ENCODE measurements at regions not wholly inside any gene's neighbourhood (a gene's known extent, or its start where the extent isn't known, plus 50 kb on each side); places are given as distances from the start of the nearest gene placed in this dataset.

GRCh38 chr5:93340881-93341280 is 240.1 kb downstream of the NR2F1-AS1 start:
- no peak for TF ChIP-seq CTCF (conservative IDR thresholded peaks at IDR 0.05; ENCODE audit: low read depth in 2 of 2)
- no peak for TF ChIP-seq EZH2 (IDR thresholded peaks at IDR 0.05; ENCODE audit: low read depth, unreplicated experiment)
- no peak for TF ChIP-seq POLR2AphosphoS5 (IDR thresholded peaks at IDR 0.05; ENCODE audit: low read depth)
- no peak for TF ChIP-seq ZNF331 (CRISPR knock-in tag; IDR thresholded peaks at IDR 0.05; ENCODE audit: low read depth)

Measured in GM23338 (cell line).